ENCODE measurements at regions not wholly inside any gene's neighbourhood (a gene's known extent, or its start where the extent isn't known, plus 50 kb on each side); places are given as distances from the start of the nearest gene placed in this dataset.

DNA sequence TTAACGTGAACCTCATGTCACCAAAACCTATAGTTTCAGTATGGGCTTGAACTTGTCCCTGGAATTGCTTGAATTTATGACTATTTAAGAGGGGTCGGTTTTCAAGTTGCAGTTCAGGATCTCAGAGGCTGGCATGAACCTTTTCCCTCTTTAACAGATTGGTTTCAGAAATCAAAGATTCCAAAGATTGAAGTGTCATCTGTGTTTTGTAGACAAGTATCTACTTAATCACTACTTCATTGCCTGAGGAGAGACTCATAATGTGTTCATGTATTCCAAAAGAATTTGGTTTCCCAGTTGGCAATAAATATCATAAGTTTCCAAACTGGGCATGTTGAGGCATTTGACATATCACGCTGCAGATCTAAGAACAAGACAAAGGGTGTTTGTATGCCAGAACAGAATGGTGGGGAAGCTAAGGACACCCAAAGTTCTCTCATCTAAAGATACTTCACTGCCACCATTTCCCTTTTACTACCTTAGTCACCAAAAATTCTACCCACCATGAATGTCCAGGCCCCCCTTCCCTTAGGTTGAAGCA lies 199.5 kb downstream of the NUAK1 start:
- no peak overlapping the region for H3K27ac ChIP-seq (ENCODE audit: control insufficient read depth, insufficient read depth)
- H3K4me3 ChIP-seq: no peak overlapping the region
- ChIA-PET RAD21 (ENCODE audit: unreplicated experiment) (no interaction called here), CTCF (no interaction called here), POLR2A (no interaction called here), SMC1A (ENCODE audit: uncharacterized antibody, unreplicated experiment) (no interaction called here)
- no peak for DNase-seq (ENCODE audit: low read depth, low spot score)
- no peak for TF ChIP-seq GATAD2B (conservative IDR thresholded peaks at IDR 0.05; ENCODE audit: low read depth)
- no peak for TF ChIP-seq HDAC2 (IDR thresholded peaks at IDR 0.05)
- TF ChIP-seq PAX5 (IDR thresholded peaks at IDR 0.05; ENCODE audit: borderline replicate concordance, low read depth, low read length): no peak
- TF ChIP-seq NFIC (IDR thresholded peaks at IDR 0.05; ENCODE audit: low read depth, low read length): no peak
- TF ChIP-seq CBX3 (IDR thresholded peaks at IDR 0.05; ENCODE audit: borderline replicate concordance, low read depth): no peak
- TF ChIP-seq, protein P1, sequence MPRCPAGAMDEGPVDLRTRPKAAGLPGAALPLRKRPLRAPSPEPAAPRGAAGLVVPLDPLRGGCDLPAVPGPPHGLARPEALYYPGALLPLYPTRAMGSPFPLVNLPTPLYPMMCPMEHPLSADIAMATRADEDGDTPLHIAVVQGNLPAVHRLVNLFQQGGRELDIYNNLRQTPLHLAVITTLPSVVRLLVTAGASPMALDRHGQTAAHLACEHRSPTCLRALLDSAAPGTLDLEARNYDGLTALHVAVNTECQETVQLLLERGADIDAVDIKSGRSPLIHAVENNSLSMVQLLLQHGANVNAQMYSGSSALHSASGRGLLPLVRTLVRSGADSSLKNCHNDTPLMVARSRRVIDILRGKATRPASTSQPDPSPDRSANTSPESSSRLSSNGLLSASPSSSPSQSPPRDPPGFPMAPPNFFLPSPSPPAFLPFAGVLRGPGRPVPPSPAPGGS (IDR thresholded peaks at IDR 0.05; ENCODE audit: borderline replicate concordance, insufficient read depth, low read depth, low read length, poor library complexity, severe bottlenecking): no peak
- TF ChIP-seq SMARCA5 (IDR thresholded peaks at IDR 0.05): no peak
- TF ChIP-seq MXI1 (IDR thresholded peaks at IDR 0.05; ENCODE audit: low read depth, low read length): no peak
- no peak for TF ChIP-seq ZNF207 (IDR thresholded peaks at IDR 0.05; ENCODE audit: borderline replicate concordance)
- TF ChIP-seq, protein P2, sequence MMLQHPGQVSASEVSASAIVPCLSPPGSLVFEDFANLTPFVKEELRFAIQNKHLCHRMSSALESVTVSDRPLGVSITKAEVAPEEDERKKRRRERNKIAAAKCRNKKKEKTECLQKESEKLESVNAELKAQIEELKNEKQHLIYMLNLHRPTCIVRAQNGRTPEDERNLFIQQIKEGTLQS (IDR thresholded peaks at IDR 0.05; ENCODE audit: borderline replicate concordance, extremely low read depth, low read depth, low read length): no peak
- TF ChIP-seq, protein P3, sequence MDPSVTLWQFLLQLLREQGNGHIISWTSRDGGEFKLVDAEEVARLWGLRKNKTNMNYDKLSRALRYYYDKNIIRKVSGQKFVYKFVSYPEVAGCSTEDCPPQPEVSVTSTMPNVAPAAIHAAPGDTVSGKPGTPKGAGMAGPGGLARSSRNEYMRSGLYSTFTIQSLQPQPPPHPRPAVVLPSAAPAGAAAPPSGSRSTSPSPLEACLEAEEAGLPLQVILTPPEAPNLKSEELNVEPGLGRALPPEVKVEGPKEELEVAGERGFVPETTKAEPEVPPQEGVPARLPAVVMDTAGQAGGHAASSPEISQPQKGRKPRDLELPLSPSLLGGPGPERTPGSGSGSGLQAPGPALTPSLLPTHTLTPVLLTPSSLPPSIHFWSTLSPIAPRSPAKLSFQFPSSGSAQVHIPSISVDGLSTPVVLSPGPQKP (IDR thresholded peaks at IDR 0.05; ENCODE audit: low read depth, low read length): no peak
- TF ChIP-seq, protein P4, sequence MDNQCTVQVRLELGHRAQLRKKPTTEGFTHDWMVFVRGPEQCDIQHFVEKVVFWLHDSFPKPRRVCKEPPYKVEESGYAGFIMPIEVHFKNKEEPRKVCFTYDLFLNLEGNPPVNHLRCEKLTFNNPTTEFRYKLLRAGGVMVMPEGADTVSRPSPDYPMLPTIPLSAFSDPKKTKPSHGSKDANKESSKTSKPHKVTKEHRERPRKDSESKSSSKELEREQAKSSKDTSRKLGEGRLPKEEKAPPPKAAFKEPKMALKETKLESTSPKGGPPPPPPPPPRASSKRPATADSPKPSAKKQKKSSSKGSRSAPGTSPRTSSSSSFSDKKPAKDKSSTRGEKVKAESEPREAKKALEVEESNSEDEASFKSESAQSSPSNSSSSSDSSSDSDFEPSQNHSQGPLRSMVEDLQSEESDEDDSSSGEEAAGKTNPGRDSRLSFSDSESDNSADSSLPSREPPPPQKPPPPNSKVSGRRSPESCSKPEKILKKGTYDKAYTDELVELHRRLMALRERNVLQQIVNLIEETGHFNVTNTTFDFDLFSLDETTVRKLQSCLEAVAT (IDR thresholded peaks at IDR 0.05): no peak
- TF ChIP-seq NFXL1 (IDR thresholded peaks at IDR 0.05; ENCODE audit: borderline replicate concordance): no peak
- TF ChIP-seq CHD2 (IDR thresholded peaks at IDR 0.05; ENCODE audit: borderline replicate concordance, low read depth, low read length): no peak
- TF ChIP-seq EZH2 (IDR thresholded peaks at IDR 0.05; ENCODE audit: borderline replicate concordance, control insufficient read depth, low read depth, low read length): no peak
- TF ChIP-seq NBN (IDR thresholded peaks at IDR 0.05): no peak
- TF ChIP-seq JUND (IDR thresholded peaks at IDR 0.05; ENCODE audit: low read depth, low read length): no peak
- TF ChIP-seq YY1 (IDR thresholded peaks at IDR 0.05; ENCODE audit: low read depth, low read length): no peak
- no peak for TF ChIP-seq ZNF622 (IDR thresholded peaks at IDR 0.05)
- TF ChIP-seq, protein P5, sequence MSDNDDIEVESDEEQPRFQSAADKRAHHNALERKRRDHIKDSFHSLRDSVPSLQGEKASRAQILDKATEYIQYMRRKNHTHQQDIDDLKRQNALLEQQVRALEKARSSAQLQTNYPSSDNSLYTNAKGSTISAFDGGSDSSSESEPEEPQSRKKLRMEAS (IDR thresholded peaks at IDR 0.05; ENCODE audit: low read depth, low read length): no peak
- H3K27me3 ChIP-seq (replicated peaks in 1 of 2; ENCODE audit: control insufficient read depth in 2 of 2, insufficient read depth in 2 of 2, low read length in 1 of 2): no peaks in the 10 kb centered on the region
- H3K4me1 ChIP-seq (ENCODE audit: control insufficient read depth, insufficient read depth, low read length): no peaks in the 10 kb centered on the region
- FAIRE-seq: no peak
- no peak overlapping the region for H3K9ac ChIP-seq (ENCODE audit: control insufficient read depth, insufficient read depth, low read length)
- no peak for ATAC-seq
- intact Hi-C loops (cut with micrococcal nuclease; ENCODE audit: unreplicated experiment) (no loop called here), in situ Hi-C loops (cut with MboI) (no loop called here)
- 11% methylated on average over 3 of the region's 3 CpGs for WGBS (ENCODE audit: insufficient coverage, insufficient replicate concordance, low lambda C conversion rate, missing lambda C conversion rate)
- no peaks in the 10 kb centered on the region for H3K9me3 ChIP-seq (replicated peaks; ENCODE audit: control insufficient read depth, insufficient read depth, low read length)
- no peak overlapping the region for H3K4me2 ChIP-seq (ENCODE audit: control insufficient read depth, insufficient read depth)
- no peaks in the 10 kb centered on the region for H4K20me1 ChIP-seq (ENCODE audit: control insufficient read depth, insufficient read depth)
- H3K36me3 ChIP-seq (ENCODE audit: control insufficient read depth in 2 of 2, insufficient read depth in 2 of 2, low read length in 1 of 2): no peaks in the 10 kb centered on the region
- no peaks in the 10 kb centered on the region for H3K79me2 ChIP-seq (ENCODE audit: control insufficient read depth, insufficient read depth, low read length)
- no peak overlapping the region for H2AFZ ChIP-seq (ENCODE audit: control insufficient read depth, low read depth, low read length)
- no TSS peak for BruUV-seq (replicated peaks)
